Left lung (tissue), 4 donors: ENCODE measurements at regions not wholly inside any gene's neighbourhood (a gene's known extent, or its start where the extent isn't known, plus 50 kb on each side); places are given as distances from the start of the nearest gene placed in this dataset.
"Not testable (repeated sequence)": the region's sequence is repeated elsewhere in the genome, so short reads cannot be mapped to it uniquely, and the experiment has no call there.

ENCODE experiments used
- ATAC-seq: fragments of 200-7000 bp; cut with Tn5 transposase; one replicate; pipeline ENCODE4 v1.9.1; 2020; ENCODE audit warnings: moderate library complexity
- DNase-seq, 4 donors: peaks; one replicate each; pipeline ENCODE4 v3.0.0-alpha.2; 2013 to 2020
- H3K27ac ChIP-seq, 2 donors: fragments of 200-600 bp; sonication (generic) in 1 of 2; one replicate each; pipeline versions ENCODE4 v1.5.0 to v1.8.0; 2020 to 2021
- H3K27me3 ChIP-seq, 2 donors: fragments of 200-600 bp; sonication (generic) in 1 of 2; one replicate each; pipeline versions ENCODE4 v1.5.0 to v1.8.0; 2020 to 2021
- H3K36me3 ChIP-seq, 2 donors: fragments of 200-600 bp; sonication (generic) in 1 of 2; one replicate each; pipeline versions ENCODE4 v1.5.0 to v1.8.0; 2020 to 2021
- H3K4me1 ChIP-seq, 2 donors: fragments of 200-600 bp; one replicate each; pipeline ENCODE4 v1.8.0; 2021
- H3K4me3 ChIP-seq, 2 donors: fragments of 200-600 bp; sonication (generic) in 1 of 2; one replicate each; pipeline versions ENCODE4 v1.5.0 to v1.8.0; 2020 to 2021; ENCODE audit warnings: mild to moderate bottlenecking in 1 of 2
- H3K9me3 ChIP-seq, 2 donors: fragments of 200-600 bp; sonication (generic) in 1 of 2; one replicate each; pipeline versions ENCODE4 v1.5.0 to v1.8.0; 2020 to 2021
- intact Hi-C, 2 donors: fragments of 100-400 bp; cut with DNase I; formaldehyde crosslinking; loops; one replicate each; pipeline versions ENCODE4 v1.11.2 to v1.14.2; 2022
- TF ChIP-seq, protein P1 (sequence below), 2 donors: fragments of 200-600 bp; sonication (generic) in 1 of 2; IDR thresholded peaks; one replicate each; pipeline versions ENCODE4 v1.5.0 to v1.8.0; 2021; ENCODE audit warnings: antibody characterized with exemption in 2 of 2
- donor health status: DM: no; HTN: yes; CAD: no.
- donor health status: DM: no; HTN: no; CAD: no.

DNA sequence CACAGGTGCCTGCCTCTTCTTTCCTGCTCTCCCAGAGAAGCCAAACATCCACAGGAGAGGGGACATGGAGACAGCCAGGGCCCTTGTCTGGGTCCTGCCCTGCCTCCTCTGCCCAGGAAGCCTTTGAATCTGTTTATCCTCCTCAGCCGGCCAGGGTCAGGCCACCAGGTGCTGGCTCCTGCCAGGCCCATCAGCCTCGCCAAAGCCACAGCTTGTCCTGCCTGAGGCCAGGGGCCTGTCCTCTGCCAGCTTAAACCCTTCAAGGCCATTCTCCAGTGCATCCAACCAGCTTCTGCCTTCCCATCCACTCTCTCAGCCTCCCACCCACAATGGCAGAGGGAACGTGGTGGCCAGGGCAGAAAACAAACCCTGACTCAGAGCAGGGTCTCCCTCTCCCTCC is 254.6 kb downstream of the ANKRD60 start:
- ATAC-seq, result no peak
- H3K36me3 ChIP-seq, result no peaks in the 10 kb centered on the region
- no peak overlapping the region for H3K4me3 ChIP-seq
- no peaks in the 10 kb centered on the region for H3K4me1 ChIP-seq
- H3K9me3 ChIP-seq, result no peaks in the 10 kb centered on the region
- DNase-seq, result no peak
- no peak overlapping the region for H3K27ac ChIP-seq
- intact Hi-C loops, result no loop called here
- peaks cover 0 to 12% of the 10 kb centered on the region in 2 donors for H3K27me3 ChIP-seq
- TF ChIP-seq, protein P1, sequence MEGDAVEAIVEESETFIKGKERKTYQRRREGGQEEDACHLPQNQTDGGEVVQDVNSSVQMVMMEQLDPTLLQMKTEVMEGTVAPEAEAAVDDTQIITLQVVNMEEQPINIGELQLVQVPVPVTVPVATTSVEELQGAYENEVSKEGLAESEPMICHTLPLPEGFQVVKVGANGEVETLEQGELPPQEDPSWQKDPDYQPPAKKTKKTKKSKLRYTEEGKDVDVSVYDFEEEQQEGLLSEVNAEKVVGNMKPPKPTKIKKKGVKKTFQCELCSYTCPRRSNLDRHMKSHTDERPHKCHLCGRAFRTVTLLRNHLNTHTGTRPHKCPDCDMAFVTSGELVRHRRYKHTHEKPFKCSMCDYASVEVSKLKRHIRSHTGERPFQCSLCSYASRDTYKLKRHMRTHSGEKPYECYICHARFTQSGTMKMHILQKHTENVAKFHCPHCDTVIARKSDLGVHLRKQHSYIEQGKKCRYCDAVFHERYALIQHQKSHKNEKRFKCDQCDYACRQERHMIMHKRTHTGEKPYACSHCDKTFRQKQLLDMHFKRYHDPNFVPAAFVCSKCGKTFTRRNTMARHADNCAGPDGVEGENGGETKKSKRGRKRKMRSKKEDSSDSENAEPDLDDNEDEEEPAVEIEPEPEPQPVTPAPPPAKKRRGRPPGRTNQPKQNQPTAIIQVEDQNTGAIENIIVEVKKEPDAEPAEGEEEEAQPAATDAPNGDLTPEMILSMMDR (IDR thresholded peaks at IDR 0.05), result no peak

DNA sequence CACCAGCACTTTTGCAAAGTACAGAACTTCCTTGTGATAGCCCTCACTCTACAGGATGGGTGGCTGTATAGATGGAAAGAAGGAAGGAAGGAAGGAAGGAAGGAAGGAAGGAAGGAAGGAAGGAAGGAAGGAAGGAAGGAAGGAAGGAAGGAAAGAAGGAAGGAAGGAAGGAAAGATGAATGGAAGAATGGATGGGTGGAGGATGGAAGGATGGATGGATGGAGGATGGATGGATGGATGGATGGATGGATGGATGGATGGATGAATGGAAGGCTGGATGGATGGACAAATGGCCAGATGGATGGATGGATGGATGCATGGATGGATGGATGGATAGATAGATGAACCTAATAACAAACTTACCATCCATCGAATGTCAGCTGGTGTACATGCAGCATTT is 256.9 kb downstream of the ANKRD60 start:
- DNase-seq, ATAC-seq, H3K4me1 ChIP-seq, H3K27ac ChIP-seq, intact Hi-C loops, H3K36me3 ChIP-seq, H3K9me3 ChIP-seq, H3K4me3 ChIP-seq: not testable (repeated sequence)
- H3K27me3 ChIP-seq, result peaks cover 0 to 12% of the 10 kb centered on the region in 2 donors

DNA sequence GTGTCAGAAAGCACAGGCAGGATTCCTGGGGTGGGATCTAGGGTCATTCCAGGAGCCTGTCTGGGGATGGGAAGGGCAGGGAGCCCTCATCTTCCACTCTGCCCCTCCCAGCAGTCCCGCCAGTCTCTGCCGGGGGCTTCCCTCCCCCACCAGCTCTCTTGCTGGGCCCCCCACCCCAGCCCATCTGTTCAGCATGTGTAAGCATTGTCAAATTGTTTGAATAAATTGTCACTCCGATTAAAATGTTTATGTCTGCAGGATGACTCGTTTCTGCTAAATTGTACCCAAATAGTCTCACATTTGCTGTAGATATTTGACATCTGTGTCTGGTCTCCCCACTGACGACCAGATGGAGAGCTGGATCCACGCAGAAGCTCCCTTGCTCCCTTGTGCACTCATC is 257.6 kb downstream of the ANKRD60 start:
- Histone ChIP-seq H3K27me3 (peaks cover 0 to 12% of the 10 kb centered on the region in 2 donors), H3K4me1 (no peaks in the 10 kb centered on the region), H3K36me3 (no peaks in the 10 kb centered on the region), H3K9me3 (no peaks in the 10 kb centered on the region), H3K27ac (no peak overlapping the region), H3K4me3 (no peak overlapping the region)
- DNase-seq (no peak), ATAC-seq (no peak)
- TF ChIP-seq, protein P1 (IDR thresholded peaks at IDR 0.05), result no peak
- intact Hi-C loops, result no loop called here

DNA sequence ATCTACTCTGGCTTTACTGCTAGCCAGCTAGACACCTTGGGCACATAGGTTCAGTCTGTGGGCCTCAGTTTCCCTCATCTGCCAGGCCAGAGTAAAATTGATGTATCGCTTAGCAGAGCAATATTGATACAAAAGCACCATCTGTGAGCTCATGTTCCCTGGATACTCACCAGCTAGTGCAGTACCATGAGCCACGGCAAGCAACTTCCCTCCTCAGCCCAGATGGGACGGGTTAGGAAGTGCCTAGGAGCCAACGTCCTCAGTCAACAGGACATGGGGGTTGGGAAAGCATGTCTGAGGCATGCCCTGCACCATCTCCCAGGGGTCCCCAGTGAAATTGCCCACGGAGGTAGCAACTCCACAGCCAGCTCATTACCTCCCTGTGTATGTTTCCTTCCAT is 258.3 kb downstream of the ANKRD60 start:
- TF ChIP-seq, protein P1 (IDR thresholded peaks at IDR 0.05), result no peak
- Histone ChIP-seq H3K4me3 (no peak overlapping the region), H3K36me3 (no peaks in the 10 kb centered on the region), H3K9me3 (no peaks in the 10 kb centered on the region), H3K4me1 (no peaks in the 10 kb centered on the region), H3K27ac (no peak overlapping the region), H3K27me3 (peaks cover 0 to 12% of the 10 kb centered on the region in 2 donors)
- DNase-seq (no peak), ATAC-seq (no peak)
- intact Hi-C loops, result no loop called here

DNA sequence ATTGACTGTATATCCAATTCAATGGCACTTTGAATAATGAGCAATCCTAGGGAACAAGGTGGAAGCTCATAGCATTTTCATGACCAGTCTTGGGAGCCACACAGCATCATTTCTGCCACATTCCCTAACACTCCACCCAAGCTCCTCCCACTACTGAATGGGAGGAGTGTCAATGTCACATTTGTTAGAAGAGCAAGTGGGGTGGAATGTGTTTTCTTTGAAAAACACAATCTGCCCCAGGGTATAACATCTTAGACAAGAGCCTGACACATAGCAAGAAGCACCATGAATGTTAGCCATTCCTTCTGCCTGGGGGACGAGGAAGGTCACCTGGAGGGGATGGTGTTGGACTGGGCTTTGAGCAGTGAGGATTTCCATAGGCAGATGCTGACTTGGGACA is 258.3 kb upstream of the PMEPA1 start:
- DNase-seq, result no peak
- peaks cover 0 to 12% of the 10 kb centered on the region in 2 donors for H3K27me3 ChIP-seq
- H3K9me3 ChIP-seq, result no peaks in the 10 kb centered on the region
- H3K4me1 ChIP-seq, result peaks cover 0 to 5% of the 10 kb centered on the region in 2 donors
- intact Hi-C loops, result no loop called here
- ATAC-seq, result no peak
- TF ChIP-seq, protein P1 (IDR thresholded peaks at IDR 0.05), result no peak
- H3K27ac ChIP-seq, result no peak overlapping the region
- H3K36me3 ChIP-seq, result no peaks in the 10 kb centered on the region
- no peak overlapping the region for H3K4me3 ChIP-seq

DNA sequence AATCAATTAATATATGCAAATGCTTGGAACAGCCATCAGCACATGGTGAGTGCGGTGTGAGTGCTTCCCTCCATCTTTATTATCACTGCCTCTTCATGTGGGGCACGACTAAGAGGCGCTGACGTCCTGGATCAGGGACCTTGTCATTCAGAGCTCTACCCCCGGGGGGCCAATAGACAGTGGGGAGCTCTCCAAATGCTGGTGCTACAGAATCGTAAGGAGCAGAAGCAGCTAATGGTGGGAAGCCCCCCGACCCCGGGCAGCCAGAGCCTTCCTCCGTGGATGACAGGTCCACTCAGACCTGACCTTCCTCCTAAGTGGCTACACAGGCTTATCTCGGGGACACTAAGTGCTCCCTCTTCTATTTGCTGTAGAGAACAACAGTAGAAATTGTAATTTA is 257.5 kb upstream of the PMEPA1 start:
- no peak overlapping the region for H3K27ac ChIP-seq
- no peak overlapping the region for H3K4me3 ChIP-seq
- H3K36me3 ChIP-seq, result no peaks in the 10 kb centered on the region
- peaks cover 0 to 5% of the 10 kb centered on the region in 2 donors for H3K4me1 ChIP-seq
- DNase-seq (no peak), ATAC-seq (no peak)
- intact Hi-C loops, result no loop called here
- no peaks in the 10 kb centered on the region for H3K9me3 ChIP-seq
- peaks cover 0 to 12% of the 10 kb centered on the region in 2 donors for H3K27me3 ChIP-seq
- TF ChIP-seq, protein P1 (IDR thresholded peaks at IDR 0.05), result no peak
